Ovary (tissue), 3 donors: ENCODE measurements at regions not wholly inside any gene's neighbourhood (a gene's known extent, or its start where the extent isn't known, plus 50 kb on each side); places are given as distances from the start of the nearest gene placed in this dataset.

ENCODE experiments used
- CTCF ChIP-seq, 3 donors: fragments of 450-650 bp in 2 of 3; fragments of 200-600 bp in 1 of 3; IDR thresholded peaks; one replicate each; pipeline versions ENCODE4 v1.5.1 to v1.8.0; 2016 to 2022; ENCODE audit warnings: antibody characterized with exemption in 3 of 3, mild to moderate bottlenecking in 1 of 3
- POLR2A ChIP-seq: fragments of 450-650 bp; IDR thresholded peaks from one replicate; pipeline ENCODE4 v1.6.1; 2017; ENCODE audit warnings: antibody characterized with exemption, mild to moderate bottlenecking, moderate library complexity
- donor health status: DM: no; HTN: no; CAD: no.

- TF ChIP-seq CTCF (IDR thresholded peaks at IDR 0.05): no peak
- no peak for TF ChIP-seq POLR2A
Observed at GRCh38 chr15:36361351-36361870, 218.0 kb upstream of the CDIN1 start.
